Uterus (tissue), 2 donors: ENCODE measurements at regions not wholly inside any gene's neighbourhood (a gene's known extent, or its start where the extent isn't known, plus 50 kb on each side); places are given as distances from the start of the nearest gene placed in this dataset.

ENCODE experiments used
- POLR2A ChIP-seq, 2 donors: fragments of 450-650 bp; IDR thresholded peaks; one replicate each; pipeline ENCODE4 v1.6.1; 2016; ENCODE audit warnings: antibody characterized with exemption in 2 of 2, mild to moderate bottlenecking in 1 of 2, moderate library complexity in 1 of 2
- TF ChIP-seq, protein P1 (sequence below), 4 experiments: fragments of 200-600 bp in 2 of 4; fragments of 450-650 bp in 2 of 4; sonication (generic) in 2 of 4; IDR thresholded peaks; one replicate each; pipeline ENCODE4 v1.5.1; 2016 to 2019; ENCODE audit warnings: antibody characterized with exemption in 4 of 4, mild to moderate bottlenecking in 2 of 4, moderate library complexity in 1 of 4

- TF ChIP-seq, protein P1, sequence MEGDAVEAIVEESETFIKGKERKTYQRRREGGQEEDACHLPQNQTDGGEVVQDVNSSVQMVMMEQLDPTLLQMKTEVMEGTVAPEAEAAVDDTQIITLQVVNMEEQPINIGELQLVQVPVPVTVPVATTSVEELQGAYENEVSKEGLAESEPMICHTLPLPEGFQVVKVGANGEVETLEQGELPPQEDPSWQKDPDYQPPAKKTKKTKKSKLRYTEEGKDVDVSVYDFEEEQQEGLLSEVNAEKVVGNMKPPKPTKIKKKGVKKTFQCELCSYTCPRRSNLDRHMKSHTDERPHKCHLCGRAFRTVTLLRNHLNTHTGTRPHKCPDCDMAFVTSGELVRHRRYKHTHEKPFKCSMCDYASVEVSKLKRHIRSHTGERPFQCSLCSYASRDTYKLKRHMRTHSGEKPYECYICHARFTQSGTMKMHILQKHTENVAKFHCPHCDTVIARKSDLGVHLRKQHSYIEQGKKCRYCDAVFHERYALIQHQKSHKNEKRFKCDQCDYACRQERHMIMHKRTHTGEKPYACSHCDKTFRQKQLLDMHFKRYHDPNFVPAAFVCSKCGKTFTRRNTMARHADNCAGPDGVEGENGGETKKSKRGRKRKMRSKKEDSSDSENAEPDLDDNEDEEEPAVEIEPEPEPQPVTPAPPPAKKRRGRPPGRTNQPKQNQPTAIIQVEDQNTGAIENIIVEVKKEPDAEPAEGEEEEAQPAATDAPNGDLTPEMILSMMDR (IDR thresholded peaks at IDR 0.05): no peak
- TF ChIP-seq POLR2A (IDR thresholded peaks at IDR 0.05): no peak
Observed at GRCh38 chr4:187390646-187391045, 604.9 kb upstream of the ZFP42 start.
